OCI-LY1 (cell line): ENCODE measurements at regions not wholly inside any gene's neighbourhood (a gene's known extent, or its start where the extent isn't known, plus 50 kb on each side); places are given as distances from the start of the nearest gene placed in this dataset.

ENCODE experiments used
- H2AFZ ChIP-seq: fragments of 200-600 bp; sonication (generic), shearing (Covaris generic); 2 replicates; pipeline ENCODE4 v1.6.0; 2014; ENCODE audit warnings: antibody characterized with exemption, mild to moderate bottlenecking, low read length
- H3F3A ChIP-seq: fragments of 200-600 bp; sonication (generic), shearing (Covaris generic); 2 replicates; pipeline ENCODE4 v1.6.0; 2014; ENCODE audit warnings: mild to moderate bottlenecking, antibody characterized with exemption, low read length, moderate library complexity; ENCODE audit not compliant: insufficient read depth
- H3K27ac ChIP-seq: fragments of 200-600 bp; sonication (generic); 2 replicates; pipeline ENCODE4 v1.5.1; 2014; ENCODE audit warnings: low read length, mixed run types, mild to moderate bottlenecking, low read depth; ENCODE audit not compliant: poor library complexity, severe bottlenecking
- H3K27me3 ChIP-seq: fragments of 200-600 bp; sonication (generic); 2 replicates; pipeline ENCODE4 v1.6.0; 2014; ENCODE audit warnings: antibody characterized with exemption, mild to moderate bottlenecking, low read length, moderate library complexity; ENCODE audit not compliant: insufficient read depth
- H3K36me3 ChIP-seq: fragments of 200-600 bp; sonication (generic); 2 replicates; pipeline ENCODE4 v1.6.1; 2014; ENCODE audit warnings: mild to moderate bottlenecking, antibody characterized with exemption, low read length, moderate library complexity, mixed read lengths; ENCODE audit not compliant: insufficient read depth
- H3K4me1 ChIP-seq: fragments of 200-600 bp; sonication (generic); 2 replicates; pipeline ENCODE4 v1.5.1; 2014; ENCODE audit warnings: mild to moderate bottlenecking, low read length, moderate library complexity; ENCODE audit not compliant: insufficient read depth, severe bottlenecking
- H3K4me2 ChIP-seq: fragments of 200-600 bp; sonication (generic), shearing (Covaris generic); 2 replicates; pipeline ENCODE4 v1.6.1; 2014; ENCODE audit warnings: low read length
- H3K4me3 ChIP-seq: fragments of 200-600 bp; sonication (generic); 2 replicates; pipeline ENCODE4 v1.5.1; 2014; ENCODE audit warnings: low read length, low read depth, mild to moderate bottlenecking, mixed read lengths; ENCODE audit not compliant: poor library complexity, severe bottlenecking
- H3K79me2 ChIP-seq: fragments of 200-600 bp; shearing (Covaris generic); 2 replicates; pipeline ENCODE4 v1.6.1; 2016; ENCODE audit warnings: mixed run types, low read length, mixed read lengths; ENCODE audit not compliant: insufficient read depth
- H3K9ac ChIP-seq: fragments of 200-600 bp; sonication (generic), shearing (Covaris generic); 2 replicates; pipeline ENCODE4 v1.6.1; 2014; ENCODE audit warnings: mild to moderate bottlenecking, low read length, mixed read lengths
- H3K9me2 ChIP-seq: fragments of 200-600 bp; sonication (generic), shearing (Covaris generic); 2 replicates; pipeline ENCODE4 v1.6.1; 2014; ENCODE audit warnings: low read depth, mild to moderate bottlenecking, low read length, mixed read lengths
- H3K9me3 ChIP-seq: fragments of 200-600 bp; shearing (Covaris generic); 2 replicates; pipeline ENCODE4 v1.6.1; 2014; ENCODE audit warnings: low read length, mixed read lengths
- H4K20me1 ChIP-seq: fragments of 200-600 bp; sonication (generic), shearing (Covaris generic); 2 replicates; pipeline ENCODE4 v1.6.0; 2016; ENCODE audit warnings: mild to moderate bottlenecking, low read length; ENCODE audit not compliant: insufficient read depth
- CTCF ChIP-seq: fragments of 200-600 bp; sonication (generic), shearing (Covaris generic); IDR thresholded peaks from 2 replicates; pipeline ENCODE4 v1.5.1; 2017; ENCODE audit warnings: mild to moderate bottlenecking, antibody characterized with exemption, low read length, moderate library complexity, mixed read lengths
- EZH2 ChIP-seq: fragments of 200-600 bp; sonication (generic), shearing (Covaris generic); IDR thresholded peaks from 2 replicates; pipeline ENCODE4 v1.8.0; 2017; ENCODE audit warnings: borderline replicate concordance, mixed run types, mild to moderate bottlenecking, antibody characterized with exemption, low read length, moderate library complexity, mixed read lengths

- TF ChIP-seq CTCF (no peak), EZH2 (no peak)
- Histone ChIP-seq H4K20me1 (no peaks in the 10 kb centered on the region), H3K9me3 (no peaks in the 10 kb centered on the region), H3K9me2 (peaks cover 3% of the 10 kb centered on the region; the same call in 1 of the 2 replicates), H3K27ac (no peak overlapping the region), H3K27me3 (no peaks in the 10 kb centered on the region), H2AFZ (no peak overlapping the region), H3K79me2 (no peaks in the 10 kb centered on the region), H3F3A (no peaks in the 10 kb centered on the region), H3K4me2 (no peak overlapping the region), H3K9ac (no peak overlapping the region), H3K36me3 (no peaks in the 10 kb centered on the region), H3K4me3 (no peak overlapping the region), H3K4me1 (no peaks in the 10 kb centered on the region)
Measured at GRCh38 chr13:67713571-67713970, 483.4 kb upstream of the PCDH9 start.

- H3K9me3 ChIP-seq = no peaks in the 10 kb centered on the region
- H3K79me2 ChIP-seq = no peaks in the 10 kb centered on the region
- no peaks in the 10 kb centered on the region for H4K20me1 ChIP-seq
- no peak overlapping the region for H2AFZ ChIP-seq
- H3K9me2 ChIP-seq = no peaks in the 10 kb centered on the region; the same call in 1 of the 2 replicates
- H3K4me2 ChIP-seq = no peak overlapping the region
- H3K27ac ChIP-seq = no peak overlapping the region
- no peaks in the 10 kb centered on the region for H3K36me3 ChIP-seq
- TF ChIP-seq CTCF = no peak
- TF ChIP-seq EZH2 = no peak
- H3K4me3 ChIP-seq = no peak overlapping the region
- no peaks in the 10 kb centered on the region for H3F3A ChIP-seq
- H3K9ac ChIP-seq = no peak overlapping the region
- H3K4me1 ChIP-seq = no peaks in the 10 kb centered on the region
- no peaks in the 10 kb centered on the region for H3K27me3 ChIP-seq
Measured at GRCh38 chr13:67696775-67697174, 466.6 kb upstream of the PCDH9 start.

GRCh38 chr13:67664502-67664901 is 434.4 kb upstream of the PCDH9 start:
- H3K9me2 ChIP-seq = no peaks in the 10 kb centered on the region
- H3K27me3 ChIP-seq = no peaks in the 10 kb centered on the region
- TF ChIP-seq CTCF (no peak), EZH2 (no peak)
- H4K20me1 ChIP-seq = no peaks in the 10 kb centered on the region
- H3K79me2 ChIP-seq = no peaks in the 10 kb centered on the region
- no peak overlapping the region for H2AFZ ChIP-seq
- no peak overlapping the region for H3K4me2 ChIP-seq
- H3F3A ChIP-seq = no peaks in the 10 kb centered on the region
- no peaks in the 10 kb centered on the region for H3K4me1 ChIP-seq
- no peaks in the 10 kb centered on the region for H3K36me3 ChIP-seq
- H3K9me3 ChIP-seq = no peaks in the 10 kb centered on the region
- H3K4me3 ChIP-seq = no peak overlapping the region
- H3K27ac ChIP-seq = no peak overlapping the region
- no peak overlapping the region for H3K9ac ChIP-seq
